ENCODE measurements at regions not wholly inside any gene's neighbourhood (a gene's known extent, or its start where the extent isn't known, plus 50 kb on each side); places are given as distances from the start of the nearest gene placed in this dataset.
"Not testable (repeated sequence)": the region's sequence is repeated elsewhere in the genome, so short reads cannot be mapped to it uniquely, and the experiment has no call there.

DNA sequence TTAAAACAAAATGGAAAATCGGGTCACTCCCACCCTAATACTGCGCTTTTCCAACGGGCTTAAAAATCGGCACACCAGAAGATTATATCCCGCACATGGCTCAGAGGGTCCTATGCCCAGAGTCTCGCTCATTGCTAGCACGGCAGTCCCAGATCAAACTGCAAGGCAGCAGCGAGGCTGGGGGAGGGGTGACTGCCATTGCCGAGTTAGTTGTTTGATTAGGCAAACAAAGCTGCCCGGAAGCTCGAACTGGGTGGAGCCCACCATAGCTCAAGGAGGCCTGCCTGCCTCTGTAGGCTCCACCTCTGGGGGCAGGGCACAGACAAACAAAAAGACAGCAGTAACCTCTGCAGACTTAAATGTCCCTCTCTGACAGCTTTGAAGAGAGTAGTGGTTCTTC, 100.7 kb upstream of the KLHL1 start:
- not testable (repeated sequence) for TF ChIP-seq CTCF (IDR thresholded peaks at IDR 0.05; ENCODE audit: insufficient read depth, low read depth, low read length); EZH2 (IDR thresholded peaks at IDR 0.05; ENCODE audit: insufficient read depth, low read length)

Measured in astrocyte (in vitro differentiated cells and primary cell).